GM21367 (cell line): ENCODE measurements at regions not wholly inside any gene's neighbourhood (a gene's known extent, or its start where the extent isn't known, plus 50 kb on each side); places are given as distances from the start of the nearest gene placed in this dataset.

Experiments
- ATAC-seq: cut with Tn5 transposase; IDR thresholded peaks from one replicate; pipeline ENCODE4 v1.9.1; 2021; ENCODE audit not compliant: unreplicated experiment

DNA sequence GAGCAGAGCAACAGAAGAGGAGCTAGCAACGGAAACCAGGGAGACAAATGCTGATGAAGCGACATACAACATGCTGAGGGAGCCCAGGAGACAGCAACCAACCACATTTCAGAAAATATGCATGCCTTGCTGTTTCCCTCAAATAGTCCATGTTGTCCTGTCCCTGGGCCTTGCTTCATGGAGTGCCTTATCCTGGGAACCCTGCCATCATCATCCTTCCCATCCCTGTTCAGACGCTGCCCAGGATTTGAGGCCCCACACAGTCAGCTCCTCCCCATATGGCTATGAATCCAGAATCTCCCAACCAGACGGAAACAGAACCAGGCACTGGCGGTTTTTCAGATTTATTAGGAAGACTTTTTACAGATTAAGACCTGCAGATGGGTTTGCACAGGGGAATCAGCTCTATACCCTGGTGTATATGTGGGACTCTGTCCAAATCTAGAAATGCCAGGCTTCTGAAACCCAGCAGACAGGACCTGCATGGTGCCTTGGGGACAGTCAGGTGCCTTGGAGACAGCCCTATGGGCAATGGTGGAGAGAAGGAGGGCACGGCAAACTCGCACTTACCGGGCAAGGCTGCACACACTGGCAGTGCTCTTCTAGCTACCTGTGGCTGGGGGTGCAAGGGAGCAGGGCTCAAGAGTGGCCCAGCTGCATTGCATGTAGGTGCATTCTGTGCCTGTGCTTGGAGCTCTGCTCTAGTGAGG is 199.7 kb upstream of the MAMLD1 start:
- ATAC-seq, result no peak

DNA sequence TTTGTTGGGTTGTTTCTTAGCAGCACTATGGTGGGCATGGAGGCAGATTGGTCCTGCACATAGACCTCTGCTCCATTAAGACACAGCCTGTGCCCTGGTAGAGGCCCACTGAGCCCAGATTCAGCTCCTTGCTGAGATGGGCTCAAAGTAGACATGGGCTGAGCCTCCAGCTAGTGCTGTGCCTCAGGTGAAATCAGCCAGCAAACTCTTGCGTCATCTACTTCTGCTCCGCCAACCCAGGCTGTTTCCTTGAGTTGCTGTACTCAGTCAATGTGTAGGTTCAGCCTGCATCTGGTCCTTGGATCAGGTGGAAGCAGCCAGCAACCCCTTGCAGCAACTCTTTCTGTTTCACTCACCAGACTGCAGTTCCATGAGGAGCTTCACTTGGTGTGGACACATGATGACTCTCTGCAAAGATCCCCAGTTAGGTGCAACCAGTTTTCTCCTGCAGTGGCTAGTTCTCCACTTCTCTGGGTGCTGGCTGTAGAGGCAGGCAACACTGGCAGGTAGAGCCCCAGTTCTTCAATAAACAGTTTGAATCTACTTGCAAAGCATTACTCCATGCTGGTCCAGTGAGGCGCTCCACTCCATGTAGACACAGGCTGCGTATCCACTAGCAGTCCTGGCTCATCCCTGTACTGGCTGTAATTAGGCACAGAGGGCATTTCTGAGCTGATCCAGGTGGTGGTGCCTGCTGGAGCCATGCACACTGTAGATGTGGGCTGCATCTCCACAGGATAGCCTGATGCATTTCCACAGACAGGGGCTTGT is 199.0 kb upstream of the MAMLD1 start:
- ATAC-seq, result no peak

DNA sequence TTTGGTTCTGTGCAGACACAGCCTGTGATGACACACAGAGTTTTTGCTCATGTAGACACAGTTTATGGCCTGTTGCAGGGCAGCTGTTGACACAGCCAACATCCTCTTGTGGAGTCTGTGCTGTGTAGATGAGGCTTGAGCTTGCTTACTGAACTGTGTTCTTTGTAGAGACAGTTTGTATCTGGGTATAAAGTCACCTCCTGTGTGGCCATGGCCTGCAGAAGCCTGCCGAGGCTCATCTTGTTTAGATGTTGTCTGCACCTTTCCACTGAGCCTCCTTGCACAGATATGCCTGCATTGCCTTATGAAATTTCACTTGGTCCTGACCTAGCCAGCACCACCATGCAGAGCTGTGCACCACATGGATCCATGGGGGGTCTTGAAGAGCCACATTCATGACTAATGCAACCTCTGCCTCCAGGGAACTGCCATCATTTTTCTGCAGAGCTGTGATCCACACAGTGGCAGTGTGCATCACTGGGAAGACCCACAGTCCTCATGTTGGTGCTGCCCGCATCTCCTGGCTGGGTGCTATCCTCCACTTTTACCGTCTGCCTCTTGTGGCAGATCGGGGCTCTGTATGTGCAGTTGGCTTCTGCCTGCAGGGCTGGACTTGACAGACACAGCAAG is 198.0 kb upstream of the MAMLD1 start:
- no peak for ATAC-seq

DNA sequence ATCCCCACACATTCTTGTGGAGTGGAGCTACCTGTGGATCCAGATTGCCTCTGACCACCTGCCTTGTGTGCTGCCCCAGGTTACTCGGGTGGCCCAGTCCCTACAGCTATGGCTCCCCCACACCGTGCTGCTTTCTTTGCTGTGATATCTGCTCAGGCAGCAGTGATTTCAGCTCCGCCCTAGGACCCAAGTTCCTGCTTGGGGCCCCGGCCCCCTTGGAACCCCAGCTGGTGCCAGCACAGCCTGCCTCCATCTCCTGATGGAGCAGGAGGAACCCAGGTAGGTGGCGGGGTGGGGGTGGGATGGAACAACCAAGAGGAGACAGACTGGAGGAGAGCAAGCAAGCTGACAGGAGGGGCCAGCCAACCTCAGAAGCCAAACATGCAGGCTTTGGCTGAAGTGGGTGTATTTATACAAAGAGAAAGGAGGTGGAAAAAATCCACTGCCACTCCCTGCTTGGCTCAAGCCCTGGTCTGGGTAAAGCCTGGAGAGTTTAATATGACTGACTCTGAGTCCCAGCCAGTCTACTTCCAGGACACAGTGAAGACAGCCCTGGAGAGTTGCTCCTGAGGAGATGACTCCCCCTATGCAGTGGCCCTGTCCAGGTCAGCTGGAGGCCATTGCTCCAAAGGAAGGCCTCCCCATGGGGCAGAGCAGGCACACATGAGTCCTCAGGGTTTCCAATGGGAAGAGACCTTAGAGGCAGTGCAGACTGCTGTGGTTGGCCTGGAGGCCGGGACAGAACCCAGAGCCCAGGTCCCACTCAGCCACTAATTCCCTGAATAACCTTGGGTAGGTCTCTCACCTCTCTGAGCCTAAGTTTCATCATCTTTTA is 197.1 kb upstream of the MAMLD1 start:
- ATAC-seq, result no peak

DNA sequence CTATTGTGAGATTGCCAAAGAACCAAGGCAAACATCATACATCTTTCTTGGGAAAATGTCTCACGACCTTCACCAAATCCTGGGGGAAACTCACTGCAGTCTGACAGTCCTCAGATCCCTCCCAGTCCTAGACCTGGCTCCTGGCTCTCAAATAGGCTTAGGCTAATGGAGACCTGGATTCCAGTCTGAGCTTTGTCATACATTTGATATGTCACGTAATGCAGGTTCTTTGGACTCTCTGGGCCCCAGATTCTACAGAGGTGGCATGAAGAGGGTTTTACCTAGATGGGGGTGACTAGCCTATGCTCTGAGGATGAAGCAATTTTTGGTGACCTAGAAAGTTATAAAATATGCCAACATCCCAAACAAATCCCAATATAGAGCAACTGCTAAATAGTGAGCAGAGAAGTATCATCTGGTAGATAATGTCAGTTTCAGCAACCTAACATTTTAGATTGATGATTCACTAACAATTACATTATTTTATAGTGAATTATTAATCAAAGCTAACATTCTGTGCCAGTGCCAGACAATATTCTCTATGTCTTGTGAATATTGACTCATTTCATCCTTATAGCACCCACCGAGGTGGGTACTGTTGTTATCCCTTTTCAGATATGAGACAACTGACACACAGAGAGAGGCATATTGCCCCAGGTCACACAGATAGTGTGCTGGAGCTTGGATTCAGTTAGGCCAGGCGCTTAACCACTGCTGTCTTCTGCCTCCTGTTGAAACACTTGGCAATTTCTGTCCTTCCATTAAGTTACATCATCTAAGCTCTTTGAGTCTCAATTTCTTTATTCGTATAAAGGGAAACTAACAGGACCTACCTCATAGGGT is 195.4 kb upstream of the MAMLD1 start:
- no peak for ATAC-seq

DNA sequence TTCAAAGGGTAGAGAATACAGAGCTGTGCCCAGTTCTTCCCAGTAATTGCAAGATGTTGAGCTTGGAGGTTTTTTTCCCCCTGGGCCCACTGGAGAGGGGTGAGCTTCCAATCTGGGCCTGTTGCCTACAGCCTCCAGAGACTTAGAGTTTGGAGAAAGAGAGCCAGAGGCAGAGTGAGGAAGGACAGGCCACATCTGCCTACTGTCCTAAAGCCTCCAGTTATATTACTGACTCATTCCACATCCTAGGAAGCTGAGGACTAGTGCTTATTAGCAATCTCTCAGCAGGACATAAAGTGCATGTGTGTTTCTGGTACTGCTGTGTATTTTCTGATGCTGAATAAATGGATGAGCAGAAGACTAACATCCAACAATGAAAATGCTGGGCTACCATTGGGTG is 181.0 kb upstream of the MAMLD1 start:
- ATAC-seq, result no peak

DNA sequence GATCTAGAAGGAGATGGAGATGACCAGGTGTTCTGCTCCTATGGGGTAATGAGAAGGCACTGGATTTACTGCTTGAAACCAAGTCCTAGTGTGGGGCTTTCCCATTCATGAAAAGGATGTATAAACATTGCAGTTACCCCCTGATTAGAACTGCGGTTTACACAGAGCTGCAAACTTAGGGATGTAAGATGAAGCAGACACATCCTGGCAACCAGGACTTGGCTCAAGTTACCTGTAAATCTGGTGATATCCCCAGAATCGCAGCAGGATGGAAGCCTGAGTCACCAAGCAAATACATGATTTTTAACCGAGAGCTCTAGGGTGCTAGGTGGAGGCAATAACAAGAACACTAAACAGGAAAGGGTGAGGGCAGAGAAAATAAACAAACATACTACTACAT is 178.6 kb upstream of the MAMLD1 start:
- ATAC-seq, result no peak

DNA sequence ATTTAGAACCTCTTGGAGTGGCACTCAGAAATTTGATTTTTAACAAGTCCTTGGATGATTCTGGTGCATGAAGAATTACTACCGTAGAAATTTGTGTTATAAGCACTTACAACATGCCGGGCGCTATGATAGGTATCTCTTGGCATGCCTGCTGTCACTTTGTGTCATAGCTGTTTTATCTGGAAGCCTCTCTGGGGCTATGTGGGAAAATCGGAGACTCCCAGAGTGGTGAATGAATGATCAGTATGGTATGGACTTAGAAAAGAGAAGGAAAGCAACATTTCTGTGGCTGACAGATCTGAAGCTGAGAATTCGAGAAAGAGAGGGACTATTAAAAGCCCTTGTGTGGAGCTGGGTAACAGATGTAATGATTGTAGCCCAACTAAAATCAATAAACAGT is 177.4 kb upstream of the MAMLD1 start:
- no peak for ATAC-seq

DNA sequence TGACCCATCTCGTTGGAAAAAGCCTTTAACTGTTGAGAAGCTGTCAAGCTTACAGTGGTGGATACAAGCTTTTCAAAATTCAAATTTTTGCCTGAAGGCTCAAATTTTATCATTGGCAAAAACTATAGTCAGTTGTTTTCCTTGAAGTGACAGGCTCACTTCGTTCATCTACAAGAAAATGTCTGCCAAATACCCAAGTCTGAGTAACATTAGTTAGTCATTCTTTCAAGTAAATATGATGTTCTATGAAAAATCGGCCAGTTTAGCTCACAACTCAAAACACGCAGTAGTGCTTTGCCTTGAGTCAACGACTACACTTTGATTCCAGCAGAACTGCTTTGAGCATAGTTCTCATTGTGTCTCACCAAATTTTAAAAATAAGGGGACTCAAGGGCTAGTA is 170.3 kb upstream of the MAMLD1 start:
- no peak for ATAC-seq

DNA sequence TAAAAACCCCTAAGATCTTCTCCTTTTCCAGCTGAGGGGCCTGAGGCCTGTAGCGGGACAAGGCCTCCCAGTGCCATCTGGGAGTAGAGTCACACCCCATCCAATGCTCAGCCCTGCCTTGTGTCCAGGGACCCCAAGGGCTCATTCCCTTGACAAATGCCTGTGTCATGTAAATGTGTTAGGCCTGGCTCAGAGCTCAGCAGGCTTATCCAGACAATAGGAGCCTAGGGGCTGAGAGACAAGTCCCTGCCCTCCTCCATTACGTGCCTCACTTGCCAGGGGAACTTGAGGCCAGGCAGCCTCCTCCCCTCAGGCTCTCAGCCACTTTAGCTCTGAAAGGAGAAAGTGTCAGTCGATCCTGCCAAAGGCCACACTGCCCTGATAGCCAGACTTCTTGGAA is 166.8 kb upstream of the MAMLD1 start:
- no peak for ATAC-seq

DNA sequence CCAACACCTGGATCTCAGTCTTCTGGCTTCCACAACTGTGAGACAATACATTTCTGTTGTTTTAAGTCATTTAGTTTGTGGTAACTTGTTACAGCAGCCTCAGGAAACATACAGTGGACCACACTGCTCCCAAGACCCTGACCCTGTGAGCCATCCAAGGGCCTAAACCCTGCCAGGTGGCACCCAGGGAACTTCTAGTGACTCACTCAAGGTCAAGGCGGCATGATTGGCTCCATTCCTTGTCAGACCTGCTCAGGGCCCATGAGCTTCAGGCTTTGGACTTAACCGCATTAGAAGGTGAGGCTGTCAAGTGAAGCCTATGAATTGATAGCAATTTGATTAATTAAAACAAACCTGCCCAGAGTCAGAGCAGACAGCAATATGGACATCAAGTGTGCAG is 165.7 kb upstream of the MAMLD1 start:
- no peak for ATAC-seq

DNA sequence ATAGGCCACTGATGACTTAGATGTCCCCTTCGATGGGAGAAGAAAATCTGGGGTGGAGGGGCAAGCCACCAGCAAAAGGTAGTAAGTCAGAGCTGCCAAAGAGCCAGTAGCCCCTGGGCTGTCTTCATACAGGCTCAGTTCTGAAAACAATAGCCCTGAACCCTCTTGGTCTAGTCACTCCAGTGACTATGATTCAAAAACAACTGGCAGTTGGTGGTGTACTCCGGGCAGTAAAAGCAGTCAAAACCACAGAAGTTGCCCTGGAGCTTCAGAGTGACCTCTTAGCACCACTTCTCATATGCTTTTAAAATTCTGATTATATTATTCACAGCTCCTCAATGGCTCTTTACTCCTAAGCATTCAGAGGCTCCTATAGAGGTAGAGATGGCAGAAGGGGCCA is 164.3 kb upstream of the MAMLD1 start:
- no peak for ATAC-seq

DNA sequence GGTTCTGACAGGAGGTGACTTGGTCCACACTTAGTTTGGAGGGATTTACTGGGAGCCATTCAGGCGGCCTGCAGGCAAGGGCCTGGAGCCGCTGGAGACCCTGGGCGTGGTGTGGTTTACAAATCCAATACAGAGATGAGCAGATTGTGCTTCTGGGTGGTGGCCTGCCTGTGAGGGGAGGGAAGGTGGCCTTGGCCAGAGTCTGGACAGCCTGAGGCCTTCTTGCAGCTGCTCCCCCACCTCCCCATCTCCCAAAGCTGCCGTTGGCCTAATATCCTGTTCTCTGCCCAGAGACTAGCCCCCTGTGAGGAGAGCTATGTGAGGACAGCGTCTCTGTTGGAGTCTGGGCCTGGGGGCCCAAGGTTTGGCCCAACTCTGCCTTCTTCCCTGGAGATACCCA is 163.9 kb upstream of the MAMLD1 start:
- ATAC-seq, result no peak

DNA sequence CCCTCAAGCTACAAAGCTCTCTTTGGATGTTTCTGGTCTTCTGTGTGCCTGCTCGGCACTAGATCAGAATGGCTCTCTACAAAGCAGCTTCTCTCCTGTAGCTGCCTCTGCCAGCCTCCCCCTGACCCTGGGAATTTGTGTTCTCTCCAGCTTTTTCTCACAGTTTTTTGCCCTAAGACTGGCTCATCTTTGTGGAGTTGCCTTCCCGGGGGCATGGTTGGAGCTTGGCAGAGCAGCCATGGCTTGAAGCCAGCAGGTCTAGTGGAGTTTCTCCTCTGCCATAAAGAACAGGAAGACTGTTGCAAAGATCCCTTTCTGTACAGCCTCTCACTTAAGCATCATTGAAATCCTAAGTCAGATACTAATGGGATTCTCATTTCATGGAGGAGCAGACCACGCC is 163.3 kb upstream of the MAMLD1 start:
- no peak for ATAC-seq

DNA sequence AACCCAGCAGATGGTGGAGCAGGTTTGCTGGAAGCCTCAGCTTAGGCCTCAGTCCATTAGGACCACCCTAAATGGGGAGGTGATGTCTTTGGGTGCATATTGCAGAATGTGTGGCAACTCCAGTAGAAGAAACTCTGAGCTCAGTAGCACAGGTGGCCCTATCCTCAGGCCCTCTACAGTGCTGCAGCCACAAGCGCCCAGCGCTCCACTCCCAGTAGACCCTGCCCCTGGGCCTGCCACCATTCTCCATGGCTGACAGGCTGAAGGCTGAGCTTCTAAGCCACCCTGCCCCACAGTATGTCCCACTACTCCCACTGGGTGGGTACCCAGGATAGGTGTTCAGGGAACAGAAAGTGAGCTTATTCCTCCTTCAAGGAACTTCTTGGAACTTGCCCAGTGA is 162.8 kb upstream of the MAMLD1 start:
- ATAC-seq, result no peak

DNA sequence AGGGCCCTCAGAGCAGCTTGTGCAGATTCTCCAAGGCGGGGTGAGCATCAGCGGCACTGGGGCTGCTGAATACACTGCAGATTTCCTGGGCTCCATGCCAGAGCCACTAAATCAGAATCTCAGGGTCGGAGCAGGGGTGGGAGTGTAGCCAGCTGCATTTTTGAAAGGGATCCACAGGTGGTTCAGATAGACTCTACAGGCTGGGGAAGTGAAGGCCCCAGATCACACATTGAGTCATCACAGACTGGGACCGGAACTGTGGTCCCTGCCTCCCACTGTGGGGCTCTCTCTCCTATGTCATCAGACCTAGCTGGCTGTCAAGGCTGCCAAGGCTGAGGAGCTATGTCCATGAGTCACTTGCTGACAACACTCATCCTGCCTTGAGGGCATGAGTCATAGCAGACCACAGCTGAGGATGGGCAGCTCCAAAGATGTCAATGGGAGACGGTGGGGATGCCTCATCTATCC is 162.3 kb upstream of the MAMLD1 start:
- peak; percentile 98 for ATAC-seq

DNA sequence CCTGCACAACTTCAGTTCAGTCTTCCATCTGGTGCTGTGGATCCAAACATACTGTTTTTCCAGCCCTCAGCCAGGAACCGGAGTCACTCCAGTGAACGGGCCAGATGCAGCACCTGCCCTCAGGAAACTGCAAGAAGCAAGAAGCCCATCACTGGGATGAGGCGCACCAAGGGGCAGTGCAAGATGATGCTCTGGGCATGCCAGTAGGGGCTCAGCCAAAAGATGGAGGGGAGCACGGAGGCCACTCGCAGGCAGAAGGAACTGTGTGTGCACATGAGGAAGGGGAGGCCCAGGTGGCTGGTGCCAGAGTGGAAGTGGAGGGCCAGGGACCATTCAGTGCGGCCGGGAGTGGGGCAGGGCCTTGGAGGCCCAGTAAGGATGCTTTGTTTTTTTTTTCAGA is 161.7 kb upstream of the MAMLD1 start:
- ATAC-seq, result no peak

DNA sequence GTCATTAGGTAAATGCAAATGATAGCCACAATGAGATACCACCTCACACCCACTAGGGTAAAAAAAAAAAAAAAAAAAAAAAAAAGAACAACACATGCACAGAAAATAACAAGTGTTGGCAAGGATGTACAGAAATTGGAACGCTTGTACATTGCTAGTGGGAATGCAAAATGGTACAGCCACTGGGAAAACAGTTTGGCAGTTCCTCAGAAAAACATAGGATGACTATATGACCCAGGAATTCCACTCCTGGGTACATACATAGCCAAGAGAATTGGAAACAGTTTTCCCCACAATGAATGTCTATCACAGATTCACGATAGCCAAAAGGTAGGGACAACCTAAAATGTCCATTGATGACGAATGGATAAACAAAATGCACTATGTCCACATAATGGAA is 161.3 kb upstream of the MAMLD1 start:
- ATAC-seq, result no peak

DNA sequence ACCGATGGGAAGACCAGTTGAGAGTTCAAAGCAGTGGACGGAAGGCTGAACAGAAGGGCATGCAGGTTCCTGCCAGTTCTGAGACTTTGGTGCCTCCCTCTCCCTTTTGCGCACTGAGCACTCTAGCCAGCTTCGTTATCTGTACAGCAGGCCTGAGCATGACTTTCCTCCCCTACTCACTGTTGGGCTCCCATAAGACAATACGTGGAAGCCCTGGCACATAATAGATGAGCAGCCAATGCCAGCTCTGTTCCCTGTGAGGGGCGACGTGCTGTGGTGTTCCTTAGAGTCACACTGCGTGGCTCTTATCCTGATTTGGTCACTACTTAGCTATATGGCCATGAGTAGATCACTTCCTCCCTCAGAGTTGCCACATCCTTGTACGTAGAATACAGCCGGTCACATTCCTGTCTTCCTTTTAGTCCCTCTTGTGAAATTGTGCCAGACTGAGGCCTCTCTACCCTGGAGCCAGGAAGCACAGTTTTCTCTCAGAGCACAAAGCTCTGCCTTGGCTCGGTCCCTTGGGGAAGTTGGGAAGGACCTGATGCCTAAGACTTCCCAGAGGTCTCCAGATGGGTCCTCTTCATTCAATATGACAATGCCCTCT is 160.4 kb upstream of the MAMLD1 start:
- no peak for ATAC-seq

DNA sequence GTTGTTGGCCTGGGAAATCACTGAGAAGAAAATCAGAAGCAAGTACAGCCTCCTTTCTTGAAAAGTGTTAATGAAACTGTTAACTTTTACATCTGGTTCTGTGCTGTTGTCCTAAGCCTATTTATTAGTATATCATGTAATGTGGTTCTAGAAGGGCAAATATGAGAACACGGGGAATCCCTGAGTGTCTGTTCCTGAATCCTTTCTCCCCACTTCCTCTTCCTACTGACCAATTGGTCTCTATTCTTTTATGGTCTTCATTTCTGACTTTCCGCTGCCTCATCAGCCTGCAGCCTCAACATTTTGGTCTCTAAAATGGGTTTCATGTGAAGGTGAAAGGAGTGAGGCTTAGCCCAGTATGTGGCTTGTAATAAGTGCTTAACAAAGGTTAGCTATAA is 159.9 kb upstream of the MAMLD1 start:
- ATAC-seq, result no peak
